GM18505 (cell line): ENCODE measurements at regions not wholly inside any gene's neighbourhood (a gene's known extent, or its start where the extent isn't known, plus 50 kb on each side); places are given as distances from the start of the nearest gene placed in this dataset.

ENCODE experiments used
- ATAC-seq: cut with Tn5 transposase; IDR thresholded peaks from one replicate; pipeline ENCODE4 v1.9.1; 2021; ENCODE audit not compliant: unreplicated experiment
- POLR2A ChIP-seq: IDR thresholded peaks from 4 replicates; pipeline ENCODE4 v1.6.1; 2011; ENCODE audit warnings: borderline replicate concordance; ENCODE audit not compliant: insufficient read depth, insufficient read length; ENCODE audit errors: extremely low read depth

DNA sequence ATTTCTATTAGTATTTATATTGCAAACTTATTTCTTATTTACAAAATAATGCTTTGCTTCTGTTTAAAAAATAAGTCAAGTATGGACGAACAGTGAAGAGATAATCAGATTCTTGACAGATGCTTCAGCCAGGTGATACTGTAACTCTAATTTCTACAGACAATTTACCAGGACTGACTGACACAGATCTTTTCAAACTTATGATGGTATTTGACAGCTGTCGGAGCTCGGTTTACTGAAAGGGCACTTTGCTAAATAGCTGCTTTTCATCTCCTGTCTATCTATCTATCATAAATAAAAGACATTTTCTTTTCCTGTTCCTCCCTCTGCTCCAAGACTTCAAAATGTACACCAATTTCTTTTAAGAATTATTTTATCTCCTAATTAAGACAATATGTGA, 422.5 kb upstream of the SLC8A1 start:
- no peak for TF ChIP-seq POLR2A
- no peak for ATAC-seq

DNA sequence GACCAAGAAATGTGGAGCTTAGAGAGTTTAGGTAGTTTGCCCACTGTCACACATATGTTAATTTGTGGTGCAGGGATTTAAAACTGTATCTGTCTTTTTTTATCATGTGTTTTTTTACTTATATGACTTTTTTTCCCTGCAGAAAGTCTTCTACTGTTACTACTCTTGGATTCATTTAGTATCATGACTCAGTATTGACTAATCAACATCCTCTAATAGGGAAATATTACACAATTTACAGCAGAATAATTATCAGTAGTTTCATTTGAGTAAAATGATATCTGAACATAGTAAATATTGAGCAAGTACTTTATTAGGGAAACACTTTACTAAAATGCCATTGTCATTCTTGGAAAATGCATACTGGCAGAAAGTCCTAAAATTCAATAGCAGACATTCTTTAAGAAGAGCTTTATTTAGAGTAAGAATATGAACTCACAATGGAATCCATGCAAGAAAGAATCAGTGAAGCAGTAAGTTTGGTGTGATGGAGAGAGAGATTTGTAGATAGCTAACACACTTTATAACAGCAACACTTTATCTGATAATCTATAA, 425.9 kb upstream of the SLC8A1 start:
- ATAC-seq, result no peak
- no peak for TF ChIP-seq POLR2A

- no peak for TF ChIP-seq POLR2A
- ATAC-seq, result no peak
Observed at GRCh38 chr2:40879305-40879704, 427.4 kb upstream of the SLC8A1 start.

DNA sequence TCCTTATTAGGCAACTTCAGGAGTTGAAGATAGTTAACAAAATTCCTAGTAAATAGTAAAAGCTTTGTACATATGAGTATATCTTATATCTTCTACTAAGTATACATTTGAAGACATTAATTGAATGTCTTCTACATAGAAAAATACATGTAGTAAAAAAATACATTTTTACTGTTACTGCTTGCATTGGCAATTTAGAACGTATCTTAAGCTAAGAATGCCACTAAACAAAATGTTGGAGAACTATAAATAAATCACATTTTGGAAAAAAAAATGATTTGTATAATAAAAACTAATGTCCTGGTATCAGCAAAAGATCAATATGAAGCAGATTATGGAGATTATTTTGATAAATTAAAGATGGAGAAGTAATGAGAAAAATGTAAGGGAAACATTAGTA, 434.2 kb upstream of the SLC8A1 start:
- ATAC-seq, result no peak
- TF ChIP-seq POLR2A, result no peak

DNA sequence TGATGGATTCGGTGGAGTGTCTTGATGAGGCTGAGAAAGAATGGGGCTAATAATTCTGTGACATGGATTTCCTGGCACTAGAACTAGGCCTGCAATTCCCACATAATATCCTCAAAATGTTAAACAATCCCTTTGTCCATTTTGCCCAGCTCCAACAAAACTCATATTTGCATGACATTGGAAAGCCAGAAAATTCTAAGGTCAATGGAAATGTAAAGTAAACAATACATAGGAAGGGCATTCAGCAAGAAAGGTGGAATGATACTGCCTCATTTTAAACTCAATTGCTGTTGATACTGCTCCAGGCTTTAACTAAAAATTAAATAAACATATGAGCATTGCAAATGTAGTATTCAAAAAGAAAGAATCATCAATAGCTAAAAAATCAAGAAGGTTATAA, 434.8 kb upstream of the SLC8A1 start:
- no peak for TF ChIP-seq POLR2A
- ATAC-seq, result no peak

DNA sequence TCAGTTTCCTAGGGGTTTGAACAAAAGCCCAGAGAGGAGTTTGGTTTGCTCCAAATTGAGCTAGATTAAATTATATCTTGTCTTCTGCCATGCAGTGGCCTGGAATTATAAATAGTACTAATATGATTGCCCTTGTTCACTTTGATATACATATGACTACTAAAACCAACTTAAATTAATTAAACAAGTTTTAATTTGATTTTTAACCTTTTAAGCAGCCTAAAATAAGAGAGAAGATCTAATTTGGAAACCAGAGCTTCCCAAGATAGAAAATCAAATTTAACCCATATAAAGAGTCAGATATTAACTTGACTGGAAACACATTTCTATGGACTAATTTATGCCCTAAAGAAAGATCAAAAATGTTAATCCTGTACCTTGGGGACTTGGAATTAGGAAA, 444.5 kb upstream of the SLC8A1 start:
- no peak for ATAC-seq
- TF ChIP-seq POLR2A, result no peak

DNA sequence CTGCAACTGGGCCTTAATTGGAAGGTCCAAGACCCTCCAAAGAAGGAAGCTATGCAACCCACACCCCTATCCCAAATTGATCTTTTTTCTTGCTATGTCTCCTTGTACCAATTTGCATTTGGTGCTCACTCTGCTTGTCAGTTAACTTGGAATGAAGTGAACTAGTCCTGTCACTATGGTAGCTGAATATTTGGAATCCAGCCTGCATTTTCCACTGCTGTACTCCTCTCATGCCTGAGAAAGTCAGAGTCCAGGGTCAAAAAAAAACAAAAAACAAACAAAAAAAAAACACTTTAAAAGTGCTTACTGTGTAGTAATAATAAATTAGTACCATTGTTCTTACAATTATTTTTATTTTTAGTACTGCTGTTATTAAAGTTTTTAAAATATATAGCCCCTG, 462.8 kb upstream of the SLC8A1 start:
- ATAC-seq, result no peak

DNA sequence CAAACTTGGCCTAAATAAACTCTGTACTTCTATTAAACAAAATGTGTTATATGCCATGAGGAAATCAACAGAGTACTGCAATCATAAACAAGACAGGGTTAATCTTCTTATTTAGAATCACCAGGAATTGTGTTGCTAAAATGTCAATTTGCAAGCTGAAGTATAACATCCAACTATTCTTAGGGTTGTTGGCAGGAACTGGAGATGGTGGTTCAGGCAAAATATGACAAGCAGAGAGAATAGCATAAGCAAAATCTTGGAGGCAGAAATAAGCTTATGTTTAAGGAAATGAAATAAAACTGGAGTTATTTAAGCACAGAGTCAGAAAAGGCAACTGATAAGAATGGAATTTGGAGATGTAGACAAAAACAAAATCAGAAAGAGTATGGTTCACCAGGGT, 463.8 kb upstream of the SLC8A1 start:
- TF ChIP-seq POLR2A, result no peak
- no peak for ATAC-seq

More for the DNA sequence above, 462.8 kb upstream of the SLC8A1 start:
- no peak for TF ChIP-seq POLR2A

GRCh38 chr2:40935349-40935748, 483.5 kb upstream of the SLC8A1 start:
- ATAC-seq, result no peak
- no peak for TF ChIP-seq POLR2A

GRCh38 chr2:40937284-40937683, 485.4 kb upstream of the SLC8A1 start:
- no peak for ATAC-seq
- TF ChIP-seq POLR2A, result no peak

DNA sequence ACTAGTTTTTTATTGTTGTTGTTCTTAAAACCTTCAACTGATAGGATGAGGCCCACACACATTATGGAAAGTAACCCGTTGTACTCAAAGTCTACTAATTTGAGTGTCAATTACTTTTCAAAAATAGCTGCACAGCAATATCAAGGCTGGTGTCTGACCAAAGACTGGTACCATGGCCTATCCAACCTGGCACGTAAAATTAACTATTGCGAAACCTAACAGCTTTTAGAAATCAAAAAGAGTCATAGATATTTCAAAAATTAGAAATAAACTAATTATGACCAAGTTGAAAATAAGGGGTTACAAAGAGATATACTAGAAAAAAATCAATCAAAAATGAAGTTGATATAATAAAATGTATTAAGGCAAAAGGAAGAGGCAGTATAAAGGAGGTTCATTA, 501.5 kb upstream of the SLC8A1 start:
- TF ChIP-seq POLR2A, result no peak
- ATAC-seq, result no peak

DNA sequence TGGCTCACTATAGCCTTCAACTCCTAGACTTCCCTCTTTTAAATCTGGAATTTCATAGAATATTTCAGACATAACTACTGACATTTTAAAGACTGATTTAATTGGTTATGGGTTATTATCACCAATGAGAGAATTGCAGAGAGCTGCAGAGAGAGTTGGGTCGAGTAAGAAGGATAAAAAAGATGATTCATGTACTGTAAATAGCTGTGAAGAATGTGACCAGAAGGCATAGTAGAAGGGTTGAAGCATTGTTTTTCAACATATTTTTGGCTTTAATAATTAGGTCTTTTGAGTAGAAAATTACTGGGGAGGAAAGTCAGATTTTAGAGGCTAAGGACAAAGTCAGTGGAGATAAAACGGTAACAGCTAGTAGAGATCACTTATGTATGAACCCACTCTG, 503.2 kb upstream of the SLC8A1 start:
- TF ChIP-seq POLR2A, result no peak
- ATAC-seq, result no peak

DNA sequence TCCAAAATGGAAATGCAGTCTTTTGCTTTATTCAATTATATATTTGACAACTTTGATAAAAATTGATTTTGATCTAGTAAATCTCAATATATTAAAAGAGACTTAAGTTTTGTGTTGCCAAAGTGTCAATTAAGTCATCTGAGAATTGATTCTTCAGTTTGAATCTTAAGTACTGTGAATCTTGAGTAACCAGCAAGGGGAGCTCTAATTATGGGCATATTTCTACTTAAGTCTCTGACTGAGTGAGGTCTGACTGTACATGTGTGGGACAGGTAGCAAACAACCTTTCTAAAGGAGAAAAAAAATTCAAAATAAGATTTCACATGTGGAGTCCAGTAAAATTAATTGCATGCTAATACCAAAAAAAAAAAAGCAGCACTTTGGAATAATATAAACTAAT, 503.7 kb upstream of the SLC8A1 start:
- no peak for TF ChIP-seq POLR2A
- ATAC-seq, result no peak

DNA sequence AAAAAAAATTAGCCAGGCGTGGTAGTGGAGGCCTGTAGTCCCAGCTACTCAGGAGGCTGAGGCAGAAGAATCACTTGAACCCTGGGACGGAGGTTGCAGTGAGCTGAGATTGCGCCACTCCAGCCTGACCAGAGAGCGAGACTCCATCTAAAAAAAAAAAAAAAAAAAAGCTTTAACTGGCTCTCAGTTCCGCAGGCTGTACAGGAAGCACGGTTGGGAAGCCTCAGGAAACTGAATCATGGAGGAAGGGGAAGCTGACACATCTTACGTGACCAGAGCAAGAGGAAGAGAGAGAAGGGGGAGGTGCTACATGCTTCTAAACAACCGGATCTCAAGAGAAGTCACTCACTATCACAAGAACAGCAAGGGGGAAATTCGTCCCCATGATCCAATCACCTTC, 505.6 kb upstream of the SLC8A1 start:
- TF ChIP-seq POLR2A, result no peak

GRCh38 chr2:40962026-40962425, 510.1 kb upstream of the SLC8A1 start:
- ATAC-seq, result no peak
- no peak for TF ChIP-seq POLR2A

More for the DNA sequence above, 505.6 kb upstream of the SLC8A1 start:
- no peak for ATAC-seq
